HG02885 (cell line): ENCODE measurements at regions not wholly inside any gene's neighbourhood (a gene's known extent, or its start where the extent isn't known, plus 50 kb on each side); places are given as distances from the start of the nearest gene placed in this dataset.

Experiments
- ATAC-seq: cut with Tn5 transposase; IDR thresholded peaks from one replicate; pipeline ENCODE4 v1.9.1; 2021; ENCODE audit warnings: mild to moderate bottlenecking; ENCODE audit not compliant: unreplicated experiment, poor library complexity

DNA sequence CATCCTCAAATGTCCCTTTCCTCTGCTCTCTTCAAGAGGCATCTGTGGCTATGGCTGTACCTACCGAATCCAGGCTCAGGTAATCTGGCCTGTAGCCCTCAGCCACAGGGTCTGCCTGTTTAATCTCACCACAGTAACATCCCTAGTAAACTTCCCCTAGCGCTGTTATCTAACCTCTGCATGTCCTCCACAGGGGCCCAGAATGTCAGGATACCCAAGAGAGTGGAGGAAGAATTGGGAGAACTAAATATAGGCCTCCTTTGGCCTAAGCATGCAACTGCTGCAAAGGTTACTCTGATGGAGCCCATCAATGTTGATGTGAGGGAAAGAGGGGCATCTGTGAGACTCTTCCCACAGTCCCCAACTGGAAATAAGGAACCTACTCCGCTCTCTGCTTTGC is 63.2 kb upstream of the IFNG-AS1 start:
- ATAC-seq: no peak

DNA sequence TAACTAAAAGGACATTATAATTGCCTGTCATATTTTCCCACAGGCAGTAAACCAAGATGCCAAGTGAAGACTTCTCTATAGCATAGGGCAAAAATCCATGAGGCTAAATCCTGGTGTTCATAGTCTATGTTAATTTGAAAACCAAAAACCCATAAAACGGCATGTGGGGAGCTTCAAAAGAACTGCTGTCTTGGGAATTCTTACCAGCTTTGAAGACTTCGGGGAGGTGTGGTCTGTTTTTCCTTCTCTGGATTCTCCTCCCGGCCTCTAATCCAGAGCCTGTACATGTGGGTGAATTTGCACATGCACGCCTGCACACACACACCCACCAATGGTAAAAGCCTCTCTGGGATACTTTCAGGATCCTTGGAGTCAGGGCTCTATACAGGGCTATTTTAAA is 61.9 kb upstream of the IFNG-AS1 start:
- no peak for ATAC-seq

DNA sequence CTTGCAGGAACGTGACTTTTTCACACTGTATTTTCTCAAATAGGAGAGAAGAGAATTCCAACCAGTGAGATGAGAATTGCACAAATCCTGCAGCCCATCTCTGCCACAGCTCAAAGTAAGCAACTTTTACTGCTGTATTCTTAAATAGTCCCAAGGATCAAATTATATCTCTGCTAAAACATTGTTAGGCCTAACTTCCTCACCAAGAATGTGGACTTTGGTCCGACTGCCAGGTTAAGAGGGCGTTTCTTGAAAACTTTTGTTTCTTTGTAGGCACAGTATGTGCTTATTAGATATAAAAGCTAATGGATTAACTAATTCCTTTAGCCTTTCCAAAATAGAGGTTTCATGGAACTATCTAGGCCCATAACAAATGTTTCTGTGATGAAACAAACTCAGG is 61.4 kb upstream of the IFNG-AS1 start:
- ATAC-seq: no peak

DNA sequence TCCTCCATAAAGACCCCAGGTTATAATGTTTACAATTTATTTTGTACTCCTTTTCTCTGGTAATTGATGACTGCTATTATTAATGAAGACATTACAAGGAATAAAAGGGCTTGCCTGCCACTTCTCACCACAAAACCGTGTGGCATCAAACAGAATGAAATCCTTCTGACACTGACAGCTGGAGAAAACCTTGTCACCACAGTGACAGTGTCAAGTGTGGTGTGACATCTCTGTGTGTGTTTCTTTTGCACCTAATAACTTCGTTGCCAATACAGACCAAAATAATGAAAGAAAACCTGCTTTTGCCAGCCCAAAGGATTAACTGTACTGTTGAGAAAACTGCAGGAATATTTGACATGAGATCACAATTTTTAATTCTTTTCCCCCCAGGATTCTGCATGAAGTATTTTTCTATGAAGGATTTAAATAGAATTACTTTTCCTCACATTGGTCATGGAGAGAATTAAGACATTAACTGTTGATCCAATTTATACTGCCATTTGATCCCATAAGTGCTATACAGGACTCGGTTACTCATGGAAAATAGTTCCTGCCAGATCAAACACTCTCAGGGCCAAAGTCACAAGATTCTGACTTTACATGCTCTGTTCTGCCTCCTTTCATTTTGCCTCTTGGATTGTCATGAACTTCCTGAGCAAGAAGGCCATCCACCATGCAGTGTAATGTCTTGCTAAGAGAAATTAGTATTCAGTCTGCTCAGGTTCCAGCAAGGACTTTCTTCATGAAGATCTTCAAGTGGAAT is 60.4 kb upstream of the IFNG-AS1 start:
- no peak for ATAC-seq

DNA sequence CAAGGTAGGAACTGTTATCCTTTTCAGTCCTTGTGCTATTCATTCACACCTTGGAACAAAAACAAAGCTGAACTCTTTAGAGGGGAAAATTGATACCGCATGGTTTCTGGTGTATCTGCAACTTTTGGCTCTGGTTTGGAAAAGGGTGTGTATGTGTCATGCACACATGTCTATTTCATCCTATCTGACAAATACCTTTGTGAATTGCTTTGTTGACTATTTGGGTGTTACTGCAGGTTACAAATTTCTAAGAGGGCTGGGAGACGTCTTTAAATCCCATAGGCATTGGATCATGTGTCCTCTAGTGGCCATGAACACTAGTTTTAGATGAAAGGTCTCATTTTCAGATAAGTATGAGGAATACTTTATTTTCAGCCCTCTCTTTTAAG is 59.9 kb upstream of the IFNG-AS1 start:
- no peak for ATAC-seq

DNA sequence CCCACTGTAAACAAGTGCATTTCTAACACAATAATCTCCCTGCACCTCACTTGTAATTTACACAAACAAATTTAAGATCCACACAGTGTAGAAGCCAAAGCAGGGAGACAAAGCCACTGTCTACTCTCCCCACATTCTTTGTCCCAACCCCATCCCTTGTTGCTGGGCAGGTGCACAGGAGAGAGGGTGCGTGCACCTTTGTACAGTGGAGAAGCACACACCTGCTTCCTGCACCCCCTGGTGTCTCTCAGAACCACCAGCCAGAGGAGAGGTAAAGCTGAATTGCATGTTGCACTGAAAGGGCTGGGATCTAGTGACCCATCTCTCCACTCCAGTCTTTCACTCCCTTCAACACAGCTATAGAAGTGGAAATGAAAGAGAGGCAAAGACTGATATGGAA is 51.4 kb upstream of the IFNG-AS1 start:
- ATAC-seq: no peak
